Hepatocyte (in vitro differentiated cells): ENCODE measurements at regions not wholly inside any gene's neighbourhood (a gene's known extent, or its start where the extent isn't known, plus 50 kb on each side); places are given as distances from the start of the nearest gene placed in this dataset.

Experiments used
- EZH2 ChIP-seq: fragments of 200-600 bp; sonication (generic); IDR thresholded peaks from 2 replicates; pipeline ENCODE4 v1.6.1; 2016; ENCODE audit warnings: antibody characterized with exemption, mild to moderate bottlenecking, borderline replicate concordance
- EZH2phosphoT487 ChIP-seq: fragments of 200-600 bp; sonication (generic); IDR thresholded peaks from one replicate; pipeline ENCODE4 v1.6.1; 2018; ENCODE audit warnings: antibody characterized with exemption, mild to moderate bottlenecking, low read depth, moderate library complexity; ENCODE audit not compliant: unreplicated experiment, severe bottlenecking
- TF ChIP-seq, protein P1 (sequence below): fragments of 200-600 bp; sonication (generic); IDR thresholded peaks from 2 replicates; pipeline ENCODE4 v1.5.1; 2016; ENCODE audit warnings: antibody characterized with exemption, mild to moderate bottlenecking; ENCODE audit not compliant: poor library complexity

DNA sequence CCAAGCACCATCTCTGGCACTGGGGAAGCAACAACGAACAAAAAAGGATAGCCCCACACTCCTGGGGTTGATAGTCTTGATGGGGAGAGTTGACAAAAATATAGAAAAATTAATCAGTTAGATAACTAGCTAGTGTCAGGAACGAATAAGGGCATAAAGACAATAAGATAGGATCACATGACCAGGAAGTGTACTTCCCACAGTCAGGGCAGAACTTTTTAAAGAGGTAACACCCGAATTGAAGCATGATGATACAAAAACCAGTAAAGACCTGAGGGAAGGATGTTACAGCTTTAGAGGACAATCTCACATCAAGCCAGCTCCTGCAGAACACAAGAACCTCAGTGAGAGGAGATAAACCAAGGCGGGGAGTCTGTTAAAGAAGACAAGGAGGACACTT is 295.4 kb upstream of the CRIM1 start:
- TF ChIP-seq, protein P1, sequence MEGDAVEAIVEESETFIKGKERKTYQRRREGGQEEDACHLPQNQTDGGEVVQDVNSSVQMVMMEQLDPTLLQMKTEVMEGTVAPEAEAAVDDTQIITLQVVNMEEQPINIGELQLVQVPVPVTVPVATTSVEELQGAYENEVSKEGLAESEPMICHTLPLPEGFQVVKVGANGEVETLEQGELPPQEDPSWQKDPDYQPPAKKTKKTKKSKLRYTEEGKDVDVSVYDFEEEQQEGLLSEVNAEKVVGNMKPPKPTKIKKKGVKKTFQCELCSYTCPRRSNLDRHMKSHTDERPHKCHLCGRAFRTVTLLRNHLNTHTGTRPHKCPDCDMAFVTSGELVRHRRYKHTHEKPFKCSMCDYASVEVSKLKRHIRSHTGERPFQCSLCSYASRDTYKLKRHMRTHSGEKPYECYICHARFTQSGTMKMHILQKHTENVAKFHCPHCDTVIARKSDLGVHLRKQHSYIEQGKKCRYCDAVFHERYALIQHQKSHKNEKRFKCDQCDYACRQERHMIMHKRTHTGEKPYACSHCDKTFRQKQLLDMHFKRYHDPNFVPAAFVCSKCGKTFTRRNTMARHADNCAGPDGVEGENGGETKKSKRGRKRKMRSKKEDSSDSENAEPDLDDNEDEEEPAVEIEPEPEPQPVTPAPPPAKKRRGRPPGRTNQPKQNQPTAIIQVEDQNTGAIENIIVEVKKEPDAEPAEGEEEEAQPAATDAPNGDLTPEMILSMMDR, result no peak
- TF ChIP-seq EZH2phosphoT487 (no peak), EZH2 (no peak)
